ENCODE measurements at regions not wholly inside any gene's neighbourhood (a gene's known extent, or its start where the extent isn't known, plus 50 kb on each side); places are given as distances from the start of the nearest gene placed in this dataset.

DNA sequence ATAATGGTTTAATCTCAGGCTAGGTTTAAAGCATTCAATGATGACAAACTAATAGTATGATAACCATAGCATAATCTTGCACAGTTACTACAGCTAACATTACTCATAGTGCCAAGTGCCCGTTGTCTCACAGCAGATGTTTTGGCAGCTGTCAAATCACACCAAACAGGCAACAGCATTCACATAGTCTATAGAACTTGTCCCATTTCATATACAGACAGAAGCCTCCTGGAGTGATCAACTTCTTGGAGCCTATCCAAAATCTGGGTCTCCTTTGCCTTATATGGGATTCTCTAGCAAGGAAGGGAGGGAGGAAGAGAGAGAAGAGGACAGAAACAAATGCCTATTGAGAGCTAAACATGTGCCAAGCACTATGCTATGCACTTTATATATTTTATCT is 250.6 kb upstream of the ZP4 start:
- TF ChIP-seq CTCF (tag by site-specific recombination; IDR thresholded peaks at IDR 0.05): no peak
- no peak for TF ChIP-seq SCRT2 (tag by site-specific recombination; IDR thresholded peaks at IDR 0.05)
- no peak for TF ChIP-seq ZNF433 (tag by site-specific recombination; IDR thresholded peaks at IDR 0.05; ENCODE audit: low read depth)
- no peak for TF ChIP-seq ZNF768 (tag by site-specific recombination; IDR thresholded peaks at IDR 0.05)
- TF ChIP-seq, protein P1, sequence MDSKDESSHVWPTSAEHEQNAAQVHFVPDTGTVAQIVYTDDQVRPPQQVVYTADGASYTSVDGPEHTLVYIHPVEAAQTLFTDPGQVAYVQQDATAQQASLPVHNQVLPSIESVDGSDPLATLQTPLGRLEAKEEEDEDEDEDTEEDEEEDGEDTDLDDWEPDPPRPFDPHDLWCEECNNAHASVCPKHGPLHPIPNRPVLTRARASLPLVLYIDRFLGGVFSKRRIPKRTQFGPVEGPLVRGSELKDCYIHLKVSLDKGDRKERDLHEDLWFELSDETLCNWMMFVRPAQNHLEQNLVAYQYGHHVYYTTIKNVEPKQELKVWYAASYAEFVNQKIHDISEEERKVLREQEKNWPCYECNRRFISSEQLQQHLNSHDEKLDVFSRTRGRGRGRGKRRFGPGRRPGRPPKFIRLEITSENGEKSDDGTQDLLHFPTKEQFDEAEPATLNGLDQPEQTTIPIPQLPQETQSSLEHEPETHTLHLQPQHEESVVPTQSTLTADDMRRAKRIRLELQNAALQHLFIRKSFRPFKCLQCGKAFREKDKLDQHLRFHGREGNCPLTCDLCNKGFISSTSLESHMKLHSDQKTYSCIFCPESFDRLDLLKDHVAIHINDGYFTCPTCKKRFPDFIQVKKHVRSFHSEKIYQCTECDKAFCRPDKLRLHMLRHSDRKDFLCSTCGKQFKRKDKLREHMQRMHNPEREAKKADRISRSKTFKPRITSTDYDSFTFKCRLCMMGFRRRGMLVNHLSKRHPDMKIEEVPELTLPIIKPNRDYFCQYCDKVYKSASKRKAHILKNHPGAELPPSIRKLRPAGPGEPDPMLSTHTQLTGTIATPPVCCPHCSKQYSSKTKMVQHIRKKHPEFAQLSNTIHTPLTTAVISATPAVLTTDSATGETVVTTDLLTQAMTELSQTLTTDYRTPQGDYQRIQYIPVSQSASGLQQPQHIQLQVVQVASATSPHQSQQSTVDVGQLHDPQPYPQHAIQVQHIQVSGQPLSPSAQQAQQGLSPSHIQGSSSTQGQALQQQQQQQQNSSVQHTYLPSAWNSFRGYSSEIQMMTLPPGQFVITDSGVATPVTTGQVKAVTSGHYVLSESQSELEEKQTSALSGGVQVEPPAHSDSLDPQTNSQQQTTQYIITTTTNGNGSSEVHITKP (tag by site-specific recombination; IDR thresholded peaks at IDR 0.05): no peak
- TF ChIP-seq ZNF239 (tag by site-specific recombination; IDR thresholded peaks at IDR 0.05): no peak
- no peak for TF ChIP-seq ZNF404 (tag by site-specific recombination; IDR thresholded peaks at IDR 0.05)
- no peak for TF ChIP-seq ZNF501 (tag by site-specific recombination; IDR thresholded peaks at IDR 0.05)
- TF ChIP-seq, protein P2, sequence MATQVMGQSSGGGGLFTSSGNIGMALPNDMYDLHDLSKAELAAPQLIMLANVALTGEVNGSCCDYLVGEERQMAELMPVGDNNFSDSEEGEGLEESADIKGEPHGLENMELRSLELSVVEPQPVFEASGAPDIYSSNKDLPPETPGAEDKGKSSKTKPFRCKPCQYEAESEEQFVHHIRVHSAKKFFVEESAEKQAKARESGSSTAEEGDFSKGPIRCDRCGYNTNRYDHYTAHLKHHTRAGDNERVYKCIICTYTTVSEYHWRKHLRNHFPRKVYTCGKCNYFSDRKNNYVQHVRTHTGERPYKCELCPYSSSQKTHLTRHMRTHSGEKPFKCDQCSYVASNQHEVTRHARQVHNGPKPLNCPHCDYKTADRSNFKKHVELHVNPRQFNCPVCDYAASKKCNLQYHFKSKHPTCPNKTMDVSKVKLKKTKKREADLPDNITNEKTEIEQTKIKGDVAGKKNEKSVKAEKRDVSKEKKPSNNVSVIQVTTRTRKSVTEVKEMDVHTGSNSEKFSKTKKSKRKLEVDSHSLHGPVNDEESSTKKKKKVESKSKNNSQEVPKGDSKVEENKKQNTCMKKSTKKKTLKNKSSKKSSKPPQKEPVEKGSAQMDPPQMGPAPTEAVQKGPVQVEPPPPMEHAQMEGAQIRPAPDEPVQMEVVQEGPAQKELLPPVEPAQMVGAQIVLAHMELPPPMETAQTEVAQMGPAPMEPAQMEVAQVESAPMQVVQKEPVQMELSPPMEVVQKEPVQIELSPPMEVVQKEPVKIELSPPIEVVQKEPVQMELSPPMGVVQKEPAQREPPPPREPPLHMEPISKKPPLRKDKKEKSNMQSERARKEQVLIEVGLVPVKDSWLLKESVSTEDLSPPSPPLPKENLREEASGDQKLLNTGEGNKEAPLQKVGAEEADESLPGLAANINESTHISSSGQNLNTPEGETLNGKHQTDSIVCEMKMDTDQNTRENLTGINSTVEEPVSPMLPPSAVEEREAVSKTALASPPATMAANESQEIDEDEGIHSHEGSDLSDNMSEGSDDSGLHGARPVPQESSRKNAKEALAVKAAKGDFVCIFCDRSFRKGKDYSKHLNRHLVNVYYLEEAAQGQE (tag by site-specific recombination; IDR thresholded peaks at IDR 0.05): no peak
- no peak for TF ChIP-seq ZFP41 (tag by site-specific recombination; IDR thresholded peaks at IDR 0.05; ENCODE audit: borderline replicate concordance)
- no peak for TF ChIP-seq ZNF621 (tag by site-specific recombination; IDR thresholded peaks at IDR 0.05)
- TF ChIP-seq, protein P3, sequence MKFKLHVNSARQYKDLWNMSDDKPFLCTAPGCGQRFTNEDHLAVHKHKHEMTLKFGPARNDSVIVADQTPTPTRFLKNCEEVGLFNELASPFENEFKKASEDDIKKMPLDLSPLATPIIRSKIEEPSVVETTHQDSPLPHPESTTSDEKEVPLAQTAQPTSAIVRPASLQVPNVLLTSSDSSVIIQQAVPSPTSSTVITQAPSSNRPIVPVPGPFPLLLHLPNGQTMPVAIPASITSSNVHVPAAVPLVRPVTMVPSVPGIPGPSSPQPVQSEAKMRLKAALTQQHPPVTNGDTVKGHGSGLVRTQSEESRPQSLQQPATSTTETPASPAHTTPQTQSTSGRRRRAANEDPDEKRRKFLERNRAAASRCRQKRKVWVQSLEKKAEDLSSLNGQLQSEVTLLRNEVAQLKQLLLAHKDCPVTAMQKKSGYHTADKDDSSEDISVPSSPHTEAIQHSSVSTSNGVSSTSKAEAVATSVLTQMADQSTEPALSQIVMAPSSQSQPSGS (tag by site-specific recombination; IDR thresholded peaks at IDR 0.05; ENCODE audit: low read depth): no peak
- TF ChIP-seq BCL11A (tag by site-specific recombination; IDR thresholded peaks at IDR 0.05; ENCODE audit: low read depth): no peak
